ENCODE measurements at regions not wholly inside any gene's neighbourhood (a gene's known extent, or its start where the extent isn't known, plus 50 kb on each side); places are given as distances from the start of the nearest gene placed in this dataset.

GRCh38 chr5:18119156-18119785 lies 485.0 kb downstream of the TAF11L14 start:
- H3K4me3 ChIP-seq (ENCODE audit: low read length) = no peak overlapping the region
- peak; percentile 89 for DNase-seq
- H3K4me1 ChIP-seq (ENCODE audit: control insufficient read depth, insufficient read depth, low read length) = no peaks in the 10 kb centered on the region
- H3K27me3 Mint-ChIP-seq (ENCODE audit: insufficient read depth) = peaks cover 21% of the 10 kb centered on the region
- H3K27ac Mint-ChIP-seq = no peak overlapping the region
- no peaks in the 10 kb centered on the region for H3K27me3 ChIP-seq (ENCODE audit: control insufficient read depth, insufficient read depth, low read length, poor library complexity, severe bottlenecking)
- H3K4me3 Mint-ChIP-seq = no peak overlapping the region
- no peak overlapping the region for H3K27ac ChIP-seq (ENCODE audit: low read depth, low read length)
- 60 to 79% methylated on average over 2 to 11 of the region's 11 CpGs for WGBS, 2 experiments (ENCODE audit: insufficient coverage in 1 of 2, insufficient read length in 1 of 2)
- TF ChIP-seq CTCF (conservative IDR thresholded peaks at IDR 0.05) = no peak
- H3K9me3 ChIP-seq (ENCODE audit: control insufficient read depth, low read length) = no peaks in the 10 kb centered on the region
- peaks cover 5% of the 10 kb centered on the region for H3K9me3 Mint-ChIP-seq
- no peaks in the 10 kb centered on the region for H3K36me3 Mint-ChIP-seq (ENCODE audit: low read depth)
- peaks cover 10% of the 10 kb centered on the region for H3K4me1 Mint-ChIP-seq
- H3K36me3 ChIP-seq (ENCODE audit: control insufficient read depth, insufficient read depth, low read length) = no peaks in the 10 kb centered on the region
- no peak overlapping the region for H3K9ac ChIP-seq (ENCODE audit: extremely low read depth, low read length, poor library complexity, severe bottlenecking)

DNA sequence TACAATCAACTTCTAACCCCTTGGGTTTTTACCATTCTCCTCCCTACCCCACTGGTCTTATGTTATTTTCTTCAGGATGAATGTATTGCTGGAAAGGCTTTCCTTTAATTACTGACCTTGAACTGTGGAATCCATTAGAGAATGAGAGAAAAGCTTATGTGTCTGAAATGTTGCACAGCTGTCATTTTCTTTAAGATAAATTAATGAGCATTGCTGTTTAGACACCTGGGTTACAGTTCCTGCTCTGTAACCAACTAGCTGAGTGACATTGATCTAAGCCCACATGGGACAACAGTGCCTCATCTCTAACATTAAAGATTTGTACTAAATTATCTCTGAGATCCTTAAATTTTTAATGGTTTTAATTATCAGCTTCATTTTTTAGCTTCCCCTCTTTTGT lies 507.0 kb downstream of the TAF11L14 start:
- no peaks in the 10 kb centered on the region for H3K36me3 ChIP-seq (ENCODE audit: control insufficient read depth, insufficient read depth, low read length)
- H3K9ac ChIP-seq (ENCODE audit: extremely low read depth, low read length, poor library complexity, severe bottlenecking) = no peak overlapping the region
- peaks cover 2% of the 10 kb centered on the region for H3K36me3 Mint-ChIP-seq (ENCODE audit: low read depth)
- H3K27ac Mint-ChIP-seq = no peak overlapping the region
- no peaks in the 10 kb centered on the region for H3K9me3 ChIP-seq (ENCODE audit: control insufficient read depth, low read length)
- no peaks in the 10 kb centered on the region for H3K4me1 ChIP-seq (ENCODE audit: control insufficient read depth, insufficient read depth, low read length)
- H3K4me3 ChIP-seq (ENCODE audit: low read length) = no peak overlapping the region
- H3K4me1 Mint-ChIP-seq = no peaks in the 10 kb centered on the region
- H3K27me3 ChIP-seq (ENCODE audit: control insufficient read depth, insufficient read depth, low read length, poor library complexity, severe bottlenecking) = no peaks in the 10 kb centered on the region
- no peak for TF ChIP-seq CTCF (conservative IDR thresholded peaks at IDR 0.05)
- no peaks in the 10 kb centered on the region for H3K27me3 Mint-ChIP-seq (ENCODE audit: insufficient read depth)
- no peak for DNase-seq
- H3K27ac ChIP-seq (ENCODE audit: low read depth, low read length) = no peak overlapping the region
- peaks cover 27% of the 10 kb centered on the region for H3K9me3 Mint-ChIP-seq
- H3K4me3 Mint-ChIP-seq = no peak overlapping the region

GRCh38 chr5:18142831-18143230 lies 508.6 kb downstream of the TAF11L14 start:
- no peaks in the 10 kb centered on the region for H3K27me3 Mint-ChIP-seq (ENCODE audit: insufficient read depth)
- no peaks in the 10 kb centered on the region for H3K36me3 Mint-ChIP-seq (ENCODE audit: low read depth)
- H3K27ac Mint-ChIP-seq = no peak overlapping the region
- DNase-seq = no peak
- no peak for TF ChIP-seq CTCF (conservative IDR thresholded peaks at IDR 0.05)
- Histone ChIP-seq H3K27ac (ENCODE audit: low read depth, low read length) (no peak overlapping the region), H3K4me1 (ENCODE audit: control insufficient read depth, insufficient read depth, low read length) (no peaks in the 10 kb centered on the region), H3K9ac (ENCODE audit: extremely low read depth, low read length, poor library complexity, severe bottlenecking) (no peak overlapping the region), H3K36me3 (ENCODE audit: control insufficient read depth, insufficient read depth, low read length) (no peaks in the 10 kb centered on the region), H3K9me3 (ENCODE audit: control insufficient read depth, low read length) (no peaks in the 10 kb centered on the region), H3K4me3 (ENCODE audit: low read length) (no peak overlapping the region), H3K27me3 (ENCODE audit: control insufficient read depth, insufficient read depth, low read length, poor library complexity, severe bottlenecking) (no peaks in the 10 kb centered on the region)
- no peak overlapping the region for H3K4me3 Mint-ChIP-seq
- H3K4me1 Mint-ChIP-seq = no peaks in the 10 kb centered on the region
- peaks cover 20% of the 10 kb centered on the region for H3K9me3 Mint-ChIP-seq
- 85% methylated on average over 1 of the region's 1 CpG; no CpG with 5 or more reads in 1 of the 2 experiments for whole genome bisulfite sequencing, 2 experiments (ENCODE audit: insufficient coverage in 1 of 2, insufficient read length in 1 of 2)

Measured in endodermal cell (in vitro differentiated cells).